ENCODE measurements at regions not wholly inside any gene's neighbourhood (a gene's known extent, or its start where the extent isn't known, plus 50 kb on each side); places are given as distances from the start of the nearest gene placed in this dataset.

- Histone ChIP-seq H3K27me3 (ENCODE audit: insufficient read depth) (no peaks in the 10 kb centered on the region), H3K9me2 (no peaks in the 10 kb centered on the region), H3K27ac (ENCODE audit: low read depth in 2 of 2, low read length in 1 of 2) (no peak overlapping the region), H3K4me3 (ENCODE audit: low read depth in 2 of 2, low read length in 1 of 2) (no peak overlapping the region), H3K36me3 (replicated peaks in 1 of 2; ENCODE audit: control insufficient read depth in 1 of 2, insufficient read depth in 2 of 2, low read length in 1 of 2) (no peaks in the 10 kb centered on the region), H3K9ac (no peak overlapping the region), H3K79me2 (ENCODE audit: insufficient read depth) (no peaks in the 10 kb centered on the region), H2AFZ (ENCODE audit: low read depth) (no peak overlapping the region), H3F3A (replicated peaks; ENCODE audit: insufficient read depth) (no peaks in the 10 kb centered on the region), H3K4me1 (ENCODE audit: control insufficient read depth in 1 of 2, insufficient read depth in 2 of 2, low read depth in 1 of 2, low read length in 1 of 2) (no peaks in the 10 kb centered on the region), H4K20me1 (ENCODE audit: insufficient read depth) (no peaks in the 10 kb centered on the region), H3K9me3 (no peaks in the 10 kb centered on the region), H3K4me2 (no peak overlapping the region)
- no peak for TF ChIP-seq REST (IDR thresholded peaks at IDR 0.05; ENCODE audit: low read depth, low read length)
- TF ChIP-seq FOXJ3 (CRISPR knock-in tag; IDR thresholded peaks at IDR 0.05): no peak
- no peak for TF ChIP-seq CTCF (IDR thresholded peaks at IDR 0.05)
- no peak for TF ChIP-seq NRF1 (IDR thresholded peaks at IDR 0.05; ENCODE audit: low read depth, low read length)
- POLR2A ChIA-PET: no interaction called here
- no peak for DNase-seq
- WGBS (ENCODE audit: low lambda C conversion rate): 65% methylated on average over 6 of the region's 6 CpGs
- CTCF ChIA-PET: interaction anchor here (1.0 to 2.2 kb wide), 3 partner anchors 11 to 45 kb away, joined by 3 to 19 read pairs (median 4); no protein-coding TSS in a partner anchor
These were observed 72.7 kb downstream of the GCC1 start for GRCh38 chr7:127512663-127513062.

GRCh38 chr7:127504715-127505114 is 80.7 kb downstream of the GCC1 start:
- no peaks in the 10 kb centered on the region for H3F3A ChIP-seq (replicated peaks; ENCODE audit: insufficient read depth)
- H4K20me1 ChIP-seq (ENCODE audit: insufficient read depth): no peaks in the 10 kb centered on the region
- H3K36me3 ChIP-seq (replicated peaks in 1 of 2; ENCODE audit: control insufficient read depth in 1 of 2, insufficient read depth in 2 of 2, low read length in 1 of 2): no peaks in the 10 kb centered on the region
- H3K9ac ChIP-seq: no peak overlapping the region
- no peak overlapping the region for H2AFZ ChIP-seq (ENCODE audit: low read depth)
- no peak overlapping the region for H3K4me3 ChIP-seq (ENCODE audit: low read depth in 2 of 2, low read length in 1 of 2)
- TF ChIP-seq GABPA (IDR thresholded peaks at IDR 0.05; ENCODE audit: low read depth) (no peak), CTCF (IDR thresholded peaks at IDR 0.05) (peak; percentile 63), SMC3 (IDR thresholded peaks at IDR 0.05; ENCODE audit: low read depth, low read length) (peak; percentile 32; the same call in 1 of the 2 replicates), POLR2AphosphoS5 (IDR thresholded peaks at IDR 0.05; ENCODE audit: low read depth, low read length) (no peak), RAD21 (IDR thresholded peaks at IDR 0.05; ENCODE audit: low read length) (peak; percentile 47), RCOR1 (IDR thresholded peaks at IDR 0.05; ENCODE audit: low read length) (no peak)
- peak; percentile 42 for DNase-seq
- no peaks in the 10 kb centered on the region for H3K79me2 ChIP-seq (ENCODE audit: insufficient read depth)
- no peak overlapping the region for H3K4me2 ChIP-seq
- no peaks in the 10 kb centered on the region for H3K4me1 ChIP-seq (ENCODE audit: control insufficient read depth in 1 of 2, insufficient read depth in 2 of 2, low read depth in 1 of 2, low read length in 1 of 2)
- no peaks in the 10 kb centered on the region for H3K9me2 ChIP-seq
- ChIA-PET CTCF (interaction anchor here (1.0 to 1.7 kb wide), 9 partner anchors 10 to 706 kb away, joined by 3 to 9 read pairs (median 5); no protein-coding TSS in a partner anchor), POLR2A (no interaction called here)
- 6% methylated on average over 4 of the region's 4 CpGs for WGBS (ENCODE audit: low lambda C conversion rate)
- H3K9me3 ChIP-seq: no peaks in the 10 kb centered on the region
- H3K27me3 ChIP-seq (ENCODE audit: insufficient read depth): no peaks in the 10 kb centered on the region
- H3K27ac ChIP-seq (ENCODE audit: low read depth in 2 of 2, low read length in 1 of 2): no peak overlapping the region
